ENCODE measurements at regions not wholly inside any gene's neighbourhood (a gene's known extent, or its start where the extent isn't known, plus 50 kb on each side); places are given as distances from the start of the nearest gene placed in this dataset.

- no peak for TF ChIP-seq EZH2 (IDR thresholded peaks at IDR 0.05; ENCODE audit: low read depth, unreplicated experiment)
- TF ChIP-seq STAT1 (IDR thresholded peaks at IDR 0.05; ENCODE audit: unreplicated experiment), result no peak
- no peak for TF ChIP-seq ZNF114 (CRISPR knock-in tag; IDR thresholded peaks at IDR 0.05)
Measured at GRCh38 chr14:43155258-43155657, 1351.8 kb downstream of the FSCB start (continued).

GRCh38 chr14:43147485-43147884, 1359.6 kb downstream of the FSCB start:
- H2AFZ ChIP-seq, result peak overlapping the region; percentile 21; the same call in 1 of the 2 replicates
- H3K27ac Mint-ChIP-seq, result no peak overlapping the region
- H3K9me3 Mint-ChIP-seq, result no peaks in the 10 kb centered on the region
- H3K4me2 ChIP-seq, result no peak overlapping the region
- no peaks in the 10 kb centered on the region for H3K27me3 ChIP-seq (ENCODE audit: insufficient read depth)
- no peak overlapping the region for H3K4me3 ChIP-seq
- H3K79me2 ChIP-seq (replicated peaks; ENCODE audit: insufficient read depth), result no peaks in the 10 kb centered on the region
- H4K20me1 ChIP-seq (replicated peaks; ENCODE audit: insufficient read depth), result no peaks in the 10 kb centered on the region
- ATAC-seq (no peak), DNase-seq (ENCODE audit: low spot score) (no peak)
- peaks cover 7% of the 10 kb centered on the region; the same call in 1 of the 2 replicates for H3K4me1 ChIP-seq (ENCODE audit: insufficient read depth)
- TF ChIP-seq EZH2 (IDR thresholded peaks at IDR 0.05; ENCODE audit: low read depth, unreplicated experiment) (no peak), REST (IDR thresholded peaks at IDR 0.05; ENCODE audit: unreplicated experiment) (no peak), ZNF462 (CRISPR knock-in tag; IDR thresholded peaks at IDR 0.05) (no peak), POLR2AphosphoS5 (IDR thresholded peaks at IDR 0.05; ENCODE audit: low read depth) (no peak), EZH2phosphoT487 (IDR thresholded peaks at IDR 0.05; ENCODE audit: unreplicated experiment) (no peak), JUNB (IDR thresholded peaks at IDR 0.05; ENCODE audit: unreplicated experiment) (no peak), NANOG (IDR thresholded peaks at IDR 0.05; ENCODE audit: borderline replicate concordance) (no peak), STAT1 (IDR thresholded peaks at IDR 0.05; ENCODE audit: unreplicated experiment) (no peak), ZNF331 (CRISPR knock-in tag; IDR thresholded peaks at IDR 0.05; ENCODE audit: low read depth) (no peak), CTCF (conservative IDR thresholded peaks at IDR 0.05; ENCODE audit: low read depth in 2 of 2) (no peak), ZNF114 (CRISPR knock-in tag; IDR thresholded peaks at IDR 0.05) (no peak), CREB1 (CRISPR knock-in tag; IDR thresholded peaks at IDR 0.05; ENCODE audit: low read depth) (no peak), ETS1 (IDR thresholded peaks at IDR 0.05) (no peak)
- H3K4me1 Mint-ChIP-seq, result peaks cover 10% of the 10 kb centered on the region; the same call in 2 of the 3 replicates
- H3F3A ChIP-seq (replicated peaks; ENCODE audit: low read depth), result no peaks in the 10 kb centered on the region
- no peak overlapping the region for H3K4me3 Mint-ChIP-seq
- no peak overlapping the region for H3K27ac ChIP-seq (ENCODE audit: low read depth)
- H3K9me2 ChIP-seq (ENCODE audit: insufficient read depth), result no peaks in the 10 kb centered on the region
- H3K36me3 Mint-ChIP-seq (ENCODE audit: low read depth), result no peaks in the 10 kb centered on the region
- H3K36me3 ChIP-seq (ENCODE audit: insufficient read depth), result no peaks in the 10 kb centered on the region
- no peaks in the 10 kb centered on the region for H3K27me3 Mint-ChIP-seq (ENCODE audit: insufficient read depth, low read depth, poor library complexity)

All from GM23338 (cell line).